HAP-1 (cell line): ENCODE measurements at regions not wholly inside any gene's neighbourhood (a gene's known extent, or its start where the extent isn't known, plus 50 kb on each side); places are given as distances from the start of the nearest gene placed in this dataset.

Experiments
- DNase-seq, 2 experiments: peaks; one replicate each; pipeline ENCODE4 v3.0.0-alpha.2; 2016 to 2020; ENCODE audit warnings: low spot score in 2 of 2
- H3K27me3 ChIP-seq: fragments of 250-450 bp; sonication (Bioruptor Pico); 2 replicates; pipeline ENCODE4 v1.5.1; 2020; ENCODE audit warnings: low read depth, mild to moderate bottlenecking, moderate library complexity
- H3K36me3 ChIP-seq: fragments of 250-450 bp; sonication (Bioruptor Pico); replicated peaks from 2 replicates; pipeline ENCODE4 v1.5.1; 2020; ENCODE audit warnings: mild to moderate bottlenecking
- H3K4me1 ChIP-seq: fragments of 250-450 bp; sonication (Bioruptor Pico); 2 replicates; pipeline ENCODE4 v1.5.1; 2020; ENCODE audit warnings: mild to moderate bottlenecking
- H3K4me3 ChIP-seq: fragments of 250-450 bp; sonication (Bioruptor Pico); 2 replicates; pipeline ENCODE4 v1.5.1; 2020; ENCODE audit warnings: mild to moderate bottlenecking, moderate library complexity
- H3K9me3 ChIP-seq: fragments of 250-450 bp; sonication (Bioruptor Pico); 2 replicates; pipeline ENCODE4 v1.5.1; 2020; ENCODE audit warnings: mild to moderate bottlenecking, moderate library complexity
- in situ Hi-C: fragments of 300-500 bp; cut with MboI; formaldehyde crosslinking; loops from 3 replicates; pipeline ENCODE4 v1.14.3; 2020; ENCODE audit warnings: low sequenced_read_pairs, inconsistent platforms, mixed read lengths

- Histone ChIP-seq H3K9me3 (no peaks in the 10 kb centered on the region), H3K36me3 (no peaks in the 10 kb centered on the region), H3K4me1 (no peaks in the 10 kb centered on the region), H3K27me3 (no peaks in the 10 kb centered on the region), H3K4me3 (no peak overlapping the region)
- no peak for DNase-seq
- in situ Hi-C loops: no loop called here
Observed at GRCh38 chr10:128973221-128973620, 493.8 kb upstream of the MGMT start.

GRCh38 chr10:128976856-128977255 lies 490.2 kb upstream of the MGMT start:
- Histone ChIP-seq H3K36me3 (no peaks in the 10 kb centered on the region), H3K4me3 (no peak overlapping the region), H3K27me3 (no peaks in the 10 kb centered on the region), H3K4me1 (no peaks in the 10 kb centered on the region), H3K9me3 (no peaks in the 10 kb centered on the region)
- no peak for DNase-seq
- in situ Hi-C loops: no loop called here

- Histone ChIP-seq H3K36me3 (no peaks in the 10 kb centered on the region), H3K27me3 (no peaks in the 10 kb centered on the region), H3K4me1 (no peaks in the 10 kb centered on the region), H3K4me3 (no peak overlapping the region), H3K9me3 (no peaks in the 10 kb centered on the region)
- no peak for DNase-seq
- in situ Hi-C loops: no loop called here
Observed at GRCh38 chr10:128978211-128978610, 488.8 kb upstream of the MGMT start.

GRCh38 chr10:128979405-128979804 lies 487.6 kb upstream of the MGMT start:
- in situ Hi-C loops: no loop called here
- Histone ChIP-seq H3K4me3 (no peak overlapping the region), H3K9me3 (no peaks in the 10 kb centered on the region), H3K27me3 (no peaks in the 10 kb centered on the region), H3K4me1 (no peaks in the 10 kb centered on the region), H3K36me3 (no peaks in the 10 kb centered on the region)
- DNase-seq: no peak

GRCh38 chr10:128981251-128981650 lies 485.8 kb upstream of the MGMT start:
- Histone ChIP-seq H3K4me1 (no peaks in the 10 kb centered on the region), H3K4me3 (no peak overlapping the region), H3K27me3 (no peaks in the 10 kb centered on the region), H3K9me3 (no peaks in the 10 kb centered on the region), H3K36me3 (no peaks in the 10 kb centered on the region)
- DNase-seq: no peak
- in situ Hi-C loops: no loop called here

GRCh38 chr10:128981881-128982615 lies 485.0 kb upstream of the MGMT start:
- Histone ChIP-seq H3K27me3 (no peaks in the 10 kb centered on the region), H3K4me3 (no peak overlapping the region)
- in situ Hi-C loops: no loop called here

GRCh38 chr10:128982616-128982915 lies 484.5 kb upstream of the MGMT start:
- Histone ChIP-seq H3K4me1 (no peaks in the 10 kb centered on the region), H3K9me3 (no peaks in the 10 kb centered on the region), H3K4me3 (no peak overlapping the region), H3K27me3 (no peaks in the 10 kb centered on the region), H3K36me3 (no peaks in the 10 kb centered on the region)
- no peak for DNase-seq
- in situ Hi-C loops: no loop called here

More at GRCh38 chr10:128981881-128982615, 485.0 kb upstream of the MGMT start:
- no peaks in the 10 kb centered on the region for H3K9me3 ChIP-seq
- no peak for DNase-seq
- H3K4me1 ChIP-seq: no peaks in the 10 kb centered on the region
- H3K36me3 ChIP-seq: no peaks in the 10 kb centered on the region

- Histone ChIP-seq H3K36me3 (no peaks in the 10 kb centered on the region), H3K4me1 (no peaks in the 10 kb centered on the region), H3K4me3 (no peak overlapping the region), H3K27me3 (no peaks in the 10 kb centered on the region), H3K9me3 (no peaks in the 10 kb centered on the region)
- no peak for DNase-seq
- in situ Hi-C loops: no loop called here
Observed at GRCh38 chr10:128985036-128985435, 482.0 kb upstream of the MGMT start.

GRCh38 chr10:128990986-128991385 lies 476.1 kb upstream of the MGMT start:
- no peaks in the 10 kb centered on the region for H3K4me1 ChIP-seq
- in situ Hi-C loops: no loop called here
- H3K27me3 ChIP-seq: no peaks in the 10 kb centered on the region
- no peaks in the 10 kb centered on the region for H3K36me3 ChIP-seq
- H3K9me3 ChIP-seq: no peaks in the 10 kb centered on the region
- no peak for DNase-seq
- H3K4me3 ChIP-seq: no peak overlapping the region

- Histone ChIP-seq H3K36me3 (no peaks in the 10 kb centered on the region), H3K9me3 (no peaks in the 10 kb centered on the region), H3K4me3 (no peak overlapping the region), H3K27me3 (no peaks in the 10 kb centered on the region), H3K4me1 (no peaks in the 10 kb centered on the region)
- in situ Hi-C loops: no loop called here
- no peak for DNase-seq
Observed at GRCh38 chr10:128992770-128993169, 474.3 kb upstream of the MGMT start.

- in situ Hi-C loops: no loop called here
- H3K36me3 ChIP-seq: no peaks in the 10 kb centered on the region
- no peak for DNase-seq
- no peaks in the 10 kb centered on the region for H3K4me1 ChIP-seq
- H3K9me3 ChIP-seq: no peaks in the 10 kb centered on the region
- no peaks in the 10 kb centered on the region for H3K27me3 ChIP-seq
- no peak overlapping the region for H3K4me3 ChIP-seq
Observed at GRCh38 chr10:128993443-128993842, 473.6 kb upstream of the MGMT start.

GRCh38 chr10:128993911-128994538 lies 473.0 kb upstream of the MGMT start:
- no peak overlapping the region for H3K4me3 ChIP-seq
- no peaks in the 10 kb centered on the region for H3K36me3 ChIP-seq
- no peaks in the 10 kb centered on the region for H3K9me3 ChIP-seq
- no peak for DNase-seq
- H3K27me3 ChIP-seq: no peaks in the 10 kb centered on the region
- in situ Hi-C loops: no loop called here
- no peaks in the 10 kb centered on the region for H3K4me1 ChIP-seq

GRCh38 chr10:128994598-128995143 lies 472.4 kb upstream of the MGMT start:
- H3K4me3 ChIP-seq: no peak overlapping the region
- H3K9me3 ChIP-seq: no peaks in the 10 kb centered on the region
- H3K36me3 ChIP-seq: no peaks in the 10 kb centered on the region
- no peak for DNase-seq
- in situ Hi-C loops: no loop called here
- H3K27me3 ChIP-seq: no peaks in the 10 kb centered on the region
- no peaks in the 10 kb centered on the region for H3K4me1 ChIP-seq

- in situ Hi-C loops: no loop called here
Observed at GRCh38 chr10:128995676-128996075, 471.4 kb upstream of the MGMT start.

More at GRCh38 chr10:128995676-128996075, 471.4 kb upstream of the MGMT start:
- DNase-seq: no peak
- H3K4me1 ChIP-seq: no peaks in the 10 kb centered on the region
- H3K27me3 ChIP-seq: no peaks in the 10 kb centered on the region
- H3K4me3 ChIP-seq: no peak overlapping the region
- H3K36me3 ChIP-seq: no peaks in the 10 kb centered on the region
- no peaks in the 10 kb centered on the region for H3K9me3 ChIP-seq
